Naive thymus-derived CD4-positive, alpha-beta T cell (primary cell): ENCODE measurements at regions not wholly inside any gene's neighbourhood (a gene's known extent, or its start where the extent isn't known, plus 50 kb on each side); places are given as distances from the start of the nearest gene placed in this dataset.

Experiments used
- ATAC-seq: fragments of 150-1000 bp; cut with Tn5 transposase; 2 replicates; pipeline ENCODE4 v1.10.0; 2021; ENCODE audit warnings: mild to moderate bottlenecking, moderate library complexity
- CTCF ChIA-PET: fragments of 350-600 bp; sonication (Branson Sonifier 250); formaldehyde crosslinking; loops from one replicate; lab custom pipeline; 2021; ENCODE audit warnings: antibody characterized with exemption; lab: Charles Lee
- POLR2A ChIA-PET: fragments of 350-600 bp; sonication (Branson Sonifier 250); formaldehyde crosslinking; loops from one replicate; lab custom pipeline; 2021; ENCODE audit warnings: antibody characterized with exemption, inconsistent platforms; lab: Charles Lee
- DNase-seq, 9 donors: peaks; one replicate each; pipeline versions ENCODE4 v3.0.0 to v3.0.0-alpha.2; 2020 to 2022; ENCODE audit warnings: mixed read lengths in 1 of 9
- H3K27ac ChIP-seq: one replicate; pipeline ENCODE4 v1.7.0; 2013; ENCODE audit warnings: mild to moderate bottlenecking, low read depth, low read length, moderate library complexity
- H3K27me3 ChIP-seq, 2 donors: one replicate each; pipeline ENCODE4 v1.7.0; 2013; ENCODE audit warnings: low read length in 2 of 2, mild to moderate bottlenecking in 2 of 2, moderate library complexity in 2 of 2; ENCODE audit not compliant: control insufficient read depth in 2 of 2, insufficient read depth in 2 of 2
- H3K36me3 ChIP-seq, 3 experiments: 1 replicate in 2 of 3; 2 replicates in 1 of 3; pipeline ENCODE4 v1.7.0; 2013; ENCODE audit warnings: low read length in 3 of 3, mild to moderate bottlenecking in 3 of 3, moderate library complexity in 1 of 3; ENCODE audit not compliant: insufficient read depth in 3 of 3, control insufficient read depth in 2 of 3
- H3K4me1 ChIP-seq, 2 donors: one replicate each; pipeline ENCODE4 v1.7.0; 2013; ENCODE audit warnings: low read length in 2 of 2, mild to moderate bottlenecking in 2 of 2, moderate library complexity in 1 of 2; ENCODE audit not compliant: control insufficient read depth in 2 of 2, insufficient read depth in 2 of 2
- H3K4me3 ChIP-seq: 2 replicates; pipeline ENCODE4 v1.7.0; 2013; ENCODE audit warnings: mild to moderate bottlenecking, low read length
- H3K9me3 ChIP-seq, 3 experiments: 1 replicate in 2 of 3; 2 replicates in 1 of 3; pipeline ENCODE4 v1.7.0; 2013; ENCODE audit warnings: low read length in 3 of 3; ENCODE audit not compliant: control insufficient read depth in 2 of 3
- H3K27ac Mint-ChIP-seq, 9 donors: one replicate each; pipeline ENCODE4 v1.8.0; 2020 to 2022; ENCODE audit warnings: mixed read lengths in 9 of 9, mild to moderate bottlenecking in 8 of 9, moderate library complexity in 5 of 9, inconsistent platforms in 2 of 9
- H3K27me3 Mint-ChIP-seq, 5 donors: one replicate each; pipeline ENCODE4 v1.8.0; 2021 to 2022; ENCODE audit warnings: mixed read lengths in 5 of 5, mild to moderate bottlenecking in 1 of 5
- H3K36me3 Mint-ChIP-seq, 5 donors: one replicate each; pipeline ENCODE4 v1.8.0; 2020 to 2022; ENCODE audit warnings: mixed read lengths in 5 of 5, mild to moderate bottlenecking in 3 of 5, inconsistent platforms in 1 of 5
- H3K4me1 Mint-ChIP-seq, 7 donors: one replicate each; pipeline ENCODE4 v1.8.0; 2020 to 2022; ENCODE audit warnings: mixed read lengths in 7 of 7, mild to moderate bottlenecking in 3 of 7, inconsistent platforms in 1 of 7
- H3K4me3 Mint-ChIP-seq, 10 donors: one replicate each; pipeline ENCODE4 v1.8.0; 2020 to 2022; ENCODE audit warnings: mild to moderate bottlenecking in 10 of 10, mixed read lengths in 10 of 10, moderate library complexity in 6 of 10, inconsistent platforms in 2 of 10
- H3K9me3 Mint-ChIP-seq, 11 donors: one replicate each; pipeline ENCODE4 v1.8.0; 2020 to 2022; ENCODE audit warnings: mixed read lengths in 11 of 11, mild to moderate bottlenecking in 4 of 11, inconsistent platforms in 1 of 11, moderate library complexity in 1 of 11
- intact Hi-C, 2 donors: fragments of 100-400 bp; cut with micrococcal nuclease; formaldehyde crosslinking; loops; one replicate each; pipeline ENCODE4 v1.15.1; 2023

DNA sequence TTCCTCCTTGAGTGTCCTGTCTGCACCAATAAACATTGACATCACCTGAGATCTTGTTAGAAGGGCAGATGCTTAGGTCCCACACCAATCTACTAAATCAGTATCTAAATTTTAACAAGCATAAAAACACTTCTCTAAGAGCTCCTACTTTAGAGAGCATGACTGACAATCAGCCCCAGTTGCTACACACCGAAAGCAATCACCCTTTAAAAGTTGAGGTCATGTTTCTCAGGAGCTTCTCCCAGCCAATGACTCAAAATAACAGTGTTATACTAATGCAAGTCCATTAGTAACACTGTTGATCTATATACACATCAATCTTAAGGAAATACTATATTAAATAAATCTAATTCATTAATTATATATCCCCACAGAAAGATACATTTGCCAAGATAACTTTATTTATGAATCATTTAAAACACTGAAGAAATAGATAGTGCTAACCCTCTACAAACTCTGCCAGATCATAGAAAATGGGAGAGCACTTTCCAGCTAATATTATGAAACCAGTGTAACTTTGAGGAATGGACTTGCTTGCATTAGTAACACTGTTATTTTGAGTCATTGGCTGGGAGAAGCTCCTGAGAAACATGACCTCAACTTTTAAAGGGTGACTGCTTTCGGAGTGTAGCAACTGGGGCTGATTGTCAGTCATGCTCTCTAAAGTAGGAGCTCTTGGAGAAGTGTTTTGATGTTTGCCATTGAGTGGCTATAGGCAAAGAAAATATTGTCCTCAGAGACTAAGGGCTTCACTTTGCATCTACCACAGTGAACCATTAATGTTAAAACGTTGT lies 109.8 kb upstream of the HDX start:
- Mint-ChIP-seq H3K9me3 (peaks cover 0 to 5% (median 0%) of the 10 kb centered on the region in 11 donors), H3K36me3 (no peaks in the 10 kb centered on the region), H3K27me3 (no peaks in the 10 kb centered on the region), H3K27ac (no peak overlapping the region), H3K4me1 (no peaks in the 10 kb centered on the region), H3K4me3 (no peak overlapping the region)
- CTCF ChIA-PET, result no interaction called here
- no peaks in the 10 kb centered on the region for H3K4me1 ChIP-seq
- ATAC-seq, result no peak
- H3K27me3 ChIP-seq, result no peaks in the 10 kb centered on the region
- H3K27ac ChIP-seq, result no peak overlapping the region
- no peak for DNase-seq
- intact Hi-C loops, result no loop called here
- POLR2A ChIA-PET, result no interaction called here
- no peaks in the 10 kb centered on the region for H3K9me3 ChIP-seq
- H3K36me3 ChIP-seq, result no peaks in the 10 kb centered on the region
- no peak overlapping the region for H3K4me3 ChIP-seq

- Mint-ChIP-seq H3K9me3 (peaks cover 0 to 5% (median 0%) of the 10 kb centered on the region in 11 donors), H3K27me3 (no peaks in the 10 kb centered on the region), H3K27ac (no peak overlapping the region), H3K4me1 (no peaks in the 10 kb centered on the region), H3K4me3 (no peak overlapping the region), H3K36me3 (no peaks in the 10 kb centered on the region)
- no peak overlapping the region for H3K4me3 ChIP-seq
- no peaks in the 10 kb centered on the region for H3K4me1 ChIP-seq
- intact Hi-C loops, result no loop called here
- ChIA-PET CTCF (no interaction called here), POLR2A (no interaction called here)
- ATAC-seq (no peak), DNase-seq (no peak)
- no peaks in the 10 kb centered on the region for H3K36me3 ChIP-seq
- H3K27ac ChIP-seq, result no peak overlapping the region
- H3K9me3 ChIP-seq, result no peaks in the 10 kb centered on the region
- no peaks in the 10 kb centered on the region for H3K27me3 ChIP-seq
These were observed 132.0 kb upstream of the HDX start for GRCh38 chrX:84634201-84634782.

- Histone ChIP-seq H3K27me3 (no peaks in the 10 kb centered on the region), H3K4me1 (no peaks in the 10 kb centered on the region), H3K4me3 (no peak overlapping the region), H3K27ac (no peak overlapping the region), H3K36me3 (no peaks in the 10 kb centered on the region), H3K9me3 (no peaks in the 10 kb centered on the region)
- CTCF ChIA-PET, result no interaction called here
- ATAC-seq, result no peak
- POLR2A ChIA-PET, result no interaction called here
- no peaks in the 10 kb centered on the region for H3K27me3 Mint-ChIP-seq
- intact Hi-C loops, result no loop called here
- DNase-seq, result no peak
- no peaks in the 10 kb centered on the region for H3K36me3 Mint-ChIP-seq
- no peaks in the 10 kb centered on the region for H3K4me1 Mint-ChIP-seq
- no peak overlapping the region for H3K27ac Mint-ChIP-seq
- H3K4me3 Mint-ChIP-seq, result no peak overlapping the region
- H3K9me3 Mint-ChIP-seq, result peaks cover 0 to 4% (median 0%) of the 10 kb centered on the region in 11 donors
These were observed 163.8 kb upstream of the HDX start for GRCh38 chrX:84666086-84666485.

GRCh38 chrX:84690228-84690627 lies 188.0 kb upstream of the HDX start:
- ATAC-seq (no peak), DNase-seq (no peak)
- Histone ChIP-seq H3K9me3 (no peaks in the 10 kb centered on the region), H3K4me1 (no peaks in the 10 kb centered on the region), H3K27me3 (no peaks in the 10 kb centered on the region), H3K36me3 (no peaks in the 10 kb centered on the region), H3K27ac (no peak overlapping the region), H3K4me3 (no peak overlapping the region)
- Mint-ChIP-seq H3K36me3 (no peaks in the 10 kb centered on the region), H3K9me3 (peaks cover 0 to 4% (median 0%) of the 10 kb centered on the region in 11 donors), H3K4me3 (no peak overlapping the region), H3K4me1 (no peaks in the 10 kb centered on the region), H3K27ac (no peak overlapping the region), H3K27me3 (no peaks in the 10 kb centered on the region)
- ChIA-PET CTCF (no interaction called here), POLR2A (no interaction called here)
- intact Hi-C loops, result no loop called here

GRCh38 chrX:84709987-84710386 lies 207.7 kb upstream of the HDX start:
- Histone ChIP-seq H3K27ac (no peak overlapping the region), H3K4me1 (no peaks in the 10 kb centered on the region), H3K36me3 (no peaks in the 10 kb centered on the region), H3K9me3 (no peaks in the 10 kb centered on the region), H3K4me3 (no peak overlapping the region), H3K27me3 (no peaks in the 10 kb centered on the region)
- no peak overlapping the region for H3K4me3 Mint-ChIP-seq
- ChIA-PET CTCF (no interaction called here), POLR2A (no interaction called here)
- no peak overlapping the region for H3K27ac Mint-ChIP-seq
- no peaks in the 10 kb centered on the region for H3K36me3 Mint-ChIP-seq
- peaks cover 0 to 4% (median 0%) of the 10 kb centered on the region in 11 donors for H3K9me3 Mint-ChIP-seq
- H3K4me1 Mint-ChIP-seq, result peaks cover 0 to 2% (median 0%) of the 10 kb centered on the region in 7 donors
- DNase-seq, result no peak
- no peak for ATAC-seq
- intact Hi-C loops, result no loop called here
- no peaks in the 10 kb centered on the region for H3K27me3 Mint-ChIP-seq

- intact Hi-C loops, result no loop called here
- CTCF ChIA-PET, result no interaction called here
- Mint-ChIP-seq H3K27ac (no peak overlapping the region), H3K4me3 (no peak overlapping the region), H3K27me3 (no peaks in the 10 kb centered on the region), H3K36me3 (no peaks in the 10 kb centered on the region), H3K9me3 (peaks cover 0 to 4% (median 0%) of the 10 kb centered on the region in 11 donors), H3K4me1 (peaks cover 0 to 5% (median 0%) of the 10 kb centered on the region in 7 donors)
- H3K9me3 ChIP-seq, result no peaks in the 10 kb centered on the region
- H3K4me3 ChIP-seq, result no peak overlapping the region
- no peak for ATAC-seq
- H3K4me1 ChIP-seq, result no peaks in the 10 kb centered on the region
- DNase-seq, result no peak
- no peaks in the 10 kb centered on the region for H3K36me3 ChIP-seq
- H3K27ac ChIP-seq, result no peak overlapping the region
- no peaks in the 10 kb centered on the region for H3K27me3 ChIP-seq
- POLR2A ChIA-PET, result no interaction called here
These were observed 208.4 kb upstream of the HDX start for GRCh38 chrX:84710611-84711010.

- Histone ChIP-seq H3K36me3 (no peaks in the 10 kb centered on the region), H3K4me1 (no peaks in the 10 kb centered on the region), H3K9me3 (no peaks in the 10 kb centered on the region), H3K4me3 (no peak overlapping the region), H3K27ac (no peak overlapping the region), H3K27me3 (no peaks in the 10 kb centered on the region)
- no peak for DNase-seq
- ChIA-PET POLR2A (no interaction called here), CTCF (no interaction called here)
- no peaks in the 10 kb centered on the region for H3K27me3 Mint-ChIP-seq
- H3K36me3 Mint-ChIP-seq, result no peaks in the 10 kb centered on the region
- no peak overlapping the region for H3K4me3 Mint-ChIP-seq
- H3K27ac Mint-ChIP-seq, result no peak overlapping the region
- peaks cover 0 to 9% (median 0%) of the 10 kb centered on the region in 7 donors for H3K4me1 Mint-ChIP-seq
- no peak for ATAC-seq
- intact Hi-C loops, result no loop called here
- H3K9me3 Mint-ChIP-seq, result peaks cover 0 to 4% (median 0%) of the 10 kb centered on the region in 11 donors
These were observed 210.4 kb upstream of the HDX start for GRCh38 chrX:84712621-84713020.
